CD4-positive, alpha-beta memory T cell (primary cell): ENCODE measurements at regions not wholly inside any gene's neighbourhood (a gene's known extent, or its start where the extent isn't known, plus 50 kb on each side); places are given as distances from the start of the nearest gene placed in this dataset.

Experiments
- CTCF ChIA-PET: fragments of 350-600 bp; sonication (Branson Sonifier 250); formaldehyde crosslinking; loops from one replicate; lab custom pipeline; 2021; ENCODE audit warnings: inconsistent platforms; ENCODE audit not compliant: partially characterized antibody; lab: Charles Lee
- POLR2A ChIA-PET: fragments of 350-600 bp; sonication (Branson Sonifier 250); formaldehyde crosslinking; loops from one replicate; lab custom pipeline; 2021; ENCODE audit not compliant: partially characterized antibody; lab: Charles Lee
- DNase-seq, 5 donors: peaks; one replicate each; pipeline versions ENCODE4 v3.0.0 to v3.0.0-alpha.2; 2020 to 2022; ENCODE audit warnings: mixed read lengths in 1 of 5
- H3K27ac ChIP-seq: one replicate; pipeline ENCODE4 v1.7.0; 2013; ENCODE audit warnings: low read depth, low read length
- H3K27me3 ChIP-seq: 2 replicates; pipeline ENCODE4 v1.7.0; 2013; ENCODE audit warnings: mild to moderate bottlenecking, low read length, moderate library complexity; ENCODE audit not compliant: insufficient read depth
- H3K36me3 ChIP-seq: 2 replicates; pipeline ENCODE4 v1.7.0; 2013; ENCODE audit warnings: mild to moderate bottlenecking, low read length, moderate library complexity; ENCODE audit not compliant: insufficient read depth
- H3K4me1 ChIP-seq: 2 replicates; pipeline ENCODE4 v1.7.0; 2013; ENCODE audit warnings: mild to moderate bottlenecking, low read length, moderate library complexity; ENCODE audit not compliant: insufficient read depth
- H3K4me3 ChIP-seq, 2 donors: one replicate each; pipeline ENCODE4 v1.7.0; 2013; ENCODE audit warnings: low read length in 2 of 2, mild to moderate bottlenecking in 1 of 2
- H3K9me3 ChIP-seq, 2 donors: one replicate each; pipeline ENCODE4 v1.7.0; 2013; ENCODE audit warnings: low read length in 2 of 2, control low read depth in 1 of 2; ENCODE audit not compliant: control insufficient read depth in 1 of 2
- H3K27ac Mint-ChIP-seq, 7 donors: one replicate each; pipeline ENCODE4 v1.8.0; 2020 to 2021; ENCODE audit warnings: mixed read lengths in 7 of 7, mild to moderate bottlenecking in 6 of 7, inconsistent platforms in 3 of 7, moderate library complexity in 3 of 7
- H3K27me3 Mint-ChIP-seq, 2 donors: one replicate each; pipeline ENCODE4 v1.8.0; 2020 to 2021; ENCODE audit warnings: mixed read lengths in 2 of 2
- H3K36me3 Mint-ChIP-seq, 2 donors: one replicate each; pipeline ENCODE4 v1.8.0; 2020 to 2021; ENCODE audit warnings: mixed read lengths in 2 of 2, inconsistent platforms in 1 of 2, mild to moderate bottlenecking in 1 of 2
- H3K4me1 Mint-ChIP-seq, 4 donors: one replicate each; pipeline ENCODE4 v1.8.0; 2020 to 2021; ENCODE audit warnings: mixed read lengths in 4 of 4, mild to moderate bottlenecking in 1 of 4
- H3K4me3 Mint-ChIP-seq, 8 donors: one replicate each; pipeline ENCODE4 v1.8.0; 2020 to 2021; ENCODE audit warnings: mixed read lengths in 8 of 8, mild to moderate bottlenecking in 7 of 8, moderate library complexity in 6 of 8, inconsistent platforms in 3 of 8
- H3K9me3 Mint-ChIP-seq, 8 donors: one replicate each; pipeline ENCODE4 v1.8.0; 2020 to 2021; ENCODE audit warnings: mixed read lengths in 8 of 8, mild to moderate bottlenecking in 5 of 8, inconsistent platforms in 3 of 8, moderate library complexity in 1 of 8
- intact Hi-C: fragments of 100-400 bp; cut with micrococcal nuclease; formaldehyde crosslinking; loops from one replicate; pipeline ENCODE4 v1.15.1; 2023

GRCh38 chr22:47566491-47566890 lies 804.0 kb downstream of the TBC1D22A start:
- no peaks in the 10 kb centered on the region for H3K4me1 ChIP-seq
- no peaks in the 10 kb centered on the region for H3K9me3 ChIP-seq
- Mint-ChIP-seq H3K27me3 (no peaks in the 10 kb centered on the region), H3K27ac (no peak overlapping the region), H3K36me3 (no peaks in the 10 kb centered on the region), H3K4me3 (no peak overlapping the region), H3K4me1 (peaks cover 0 to 1% (median 0%) of the 10 kb centered on the region in 4 donors), H3K9me3 (peaks cover 0 to 3% (median 0%) of the 10 kb centered on the region in 8 donors)
- H3K27me3 ChIP-seq = no peaks in the 10 kb centered on the region
- no peaks in the 10 kb centered on the region for H3K36me3 ChIP-seq
- ChIA-PET POLR2A (no interaction called here), CTCF (no interaction called here)
- H3K27ac ChIP-seq = no peak overlapping the region
- H3K4me3 ChIP-seq = no peak overlapping the region
- intact Hi-C loops = no loop called here
- DNase-seq = no peak

GRCh38 chr22:47565607-47566006 lies 803.2 kb downstream of the TBC1D22A start:
- Mint-ChIP-seq H3K4me1 (peaks cover 0 to 1% (median 0%) of the 10 kb centered on the region in 4 donors), H3K36me3 (no peaks in the 10 kb centered on the region), H3K27me3 (no peaks in the 10 kb centered on the region), H3K9me3 (peaks cover 0 to 3% (median 0%) of the 10 kb centered on the region in 8 donors), H3K27ac (no peak overlapping the region), H3K4me3 (no peak overlapping the region)
- intact Hi-C loops = no loop called here
- Histone ChIP-seq H3K4me3 (no peak overlapping the region), H3K9me3 (no peaks in the 10 kb centered on the region), H3K27ac (no peak overlapping the region), H3K4me1 (no peaks in the 10 kb centered on the region), H3K27me3 (no peaks in the 10 kb centered on the region), H3K36me3 (no peaks in the 10 kb centered on the region)
- POLR2A ChIA-PET = no interaction called here
- no peak for DNase-seq
- CTCF ChIA-PET = no interaction called here

- H3K4me3 ChIP-seq = no peak overlapping the region
- H3K27ac ChIP-seq = no peak overlapping the region
- H3K27me3 ChIP-seq = no peaks in the 10 kb centered on the region
- intact Hi-C loops = no loop called here
- Mint-ChIP-seq H3K27me3 (no peaks in the 10 kb centered on the region), H3K27ac (no peak overlapping the region), H3K36me3 (no peaks in the 10 kb centered on the region), H3K9me3 (peaks cover 0 to 3% (median 0%) of the 10 kb centered on the region in 8 donors), H3K4me3 (no peak overlapping the region), H3K4me1 (peaks cover 0 to 1% (median 0%) of the 10 kb centered on the region in 4 donors)
- POLR2A ChIA-PET = no interaction called here
- CTCF ChIA-PET = no interaction called here
- H3K36me3 ChIP-seq = no peaks in the 10 kb centered on the region
- no peaks in the 10 kb centered on the region for H3K9me3 ChIP-seq
- DNase-seq = no peak
- H3K4me1 ChIP-seq = no peaks in the 10 kb centered on the region
These were observed 802.4 kb downstream of the TBC1D22A start for GRCh38 chr22:47564651-47565434.

- no peak overlapping the region for H3K4me3 Mint-ChIP-seq
- H3K4me1 ChIP-seq = no peaks in the 10 kb centered on the region
- H3K9me3 Mint-ChIP-seq = peaks cover 0 to 3% (median 0%) of the 10 kb centered on the region in 8 donors
These were observed 801.7 kb downstream of the TBC1D22A start for GRCh38 chr22:47564158-47564450.

GRCh38 chr22:47563406-47564157 lies 801.1 kb downstream of the TBC1D22A start:
- intact Hi-C loops = no loop called here
- Histone ChIP-seq H3K27ac (no peak overlapping the region), H3K9me3 (no peaks in the 10 kb centered on the region), H3K36me3 (no peaks in the 10 kb centered on the region), H3K27me3 (no peaks in the 10 kb centered on the region), H3K4me3 (no peak overlapping the region), H3K4me1 (no peaks in the 10 kb centered on the region)
- Mint-ChIP-seq H3K27me3 (no peaks in the 10 kb centered on the region), H3K27ac (no peak overlapping the region), H3K9me3 (peaks cover 0 to 3% (median 0%) of the 10 kb centered on the region in 8 donors), H3K4me1 (peaks cover 0 to 1% (median 0%) of the 10 kb centered on the region in 4 donors), H3K4me3 (no peak overlapping the region), H3K36me3 (no peaks in the 10 kb centered on the region)
- CTCF ChIA-PET = no interaction called here
- no peak for DNase-seq
- POLR2A ChIA-PET = no interaction called here

More at GRCh38 chr22:47564158-47564450, 801.7 kb downstream of the TBC1D22A start:
- Mint-ChIP-seq H3K27ac (no peak overlapping the region), H3K4me1 (peaks cover 0 to 1% (median 0%) of the 10 kb centered on the region in 4 donors), H3K36me3 (no peaks in the 10 kb centered on the region), H3K27me3 (no peaks in the 10 kb centered on the region)
- no peak overlapping the region for H3K4me3 ChIP-seq
- DNase-seq = no peak
- no peaks in the 10 kb centered on the region for H3K27me3 ChIP-seq
- intact Hi-C loops = no loop called here
- no peak overlapping the region for H3K27ac ChIP-seq
- POLR2A ChIA-PET = no interaction called here
- H3K9me3 ChIP-seq = no peaks in the 10 kb centered on the region
- H3K36me3 ChIP-seq = no peaks in the 10 kb centered on the region
- CTCF ChIA-PET = no interaction called here

- no peak overlapping the region for H3K27ac Mint-ChIP-seq
- H3K27me3 Mint-ChIP-seq = peaks cover 0 to 2% of the 10 kb centered on the region in 2 donors
- H3K9me3 Mint-ChIP-seq = peaks cover 0 to 3% (median 0%) of the 10 kb centered on the region in 8 donors
- intact Hi-C loops = no loop called here
- DNase-seq = no peak
- H3K36me3 Mint-ChIP-seq = no peaks in the 10 kb centered on the region
- Histone ChIP-seq H3K4me3 (no peak overlapping the region), H3K36me3 (no peaks in the 10 kb centered on the region), H3K4me1 (no peaks in the 10 kb centered on the region), H3K27ac (no peak overlapping the region), H3K9me3 (no peaks in the 10 kb centered on the region), H3K27me3 (no peaks in the 10 kb centered on the region)
- CTCF ChIA-PET = no interaction called here
- H3K4me1 Mint-ChIP-seq = peaks cover 0 to 1% (median 0%) of the 10 kb centered on the region in 4 donors
- no peak overlapping the region for H3K4me3 Mint-ChIP-seq
- POLR2A ChIA-PET = no interaction called here
These were observed 799.3 kb downstream of the TBC1D22A start for GRCh38 chr22:47561766-47562165.

- no peak for DNase-seq
- Histone ChIP-seq H3K27me3 (no peaks in the 10 kb centered on the region), H3K4me1 (no peaks in the 10 kb centered on the region), H3K9me3 (no peaks in the 10 kb centered on the region), H3K4me3 (no peak overlapping the region), H3K27ac (no peak overlapping the region), H3K36me3 (no peaks in the 10 kb centered on the region)
- Mint-ChIP-seq H3K4me1 (peaks cover 0 to 1% (median 0%) of the 10 kb centered on the region in 4 donors), H3K27ac (no peak overlapping the region), H3K9me3 (peaks cover 0 to 3% (median 0%) of the 10 kb centered on the region in 8 donors), H3K36me3 (no peaks in the 10 kb centered on the region), H3K27me3 (peaks cover 0 to 2% of the 10 kb centered on the region in 2 donors), H3K4me3 (no peak overlapping the region)
- ChIA-PET CTCF (interaction anchor here (0.7 kb wide), 1 partner anchor 12 kb away, joined by 3 read pairs; no protein-coding TSS in a partner anchor), POLR2A (no interaction called here)
- intact Hi-C loops = no loop called here
These were observed 798.7 kb downstream of the TBC1D22A start for GRCh38 chr22:47561115-47561675.
